C4-2B (cell line): ENCODE measurements at regions not wholly inside any gene's neighbourhood (a gene's known extent, or its start where the extent isn't known, plus 50 kb on each side); places are given as distances from the start of the nearest gene placed in this dataset.

Experiments
- CTCF ChIP-seq: fragments of 450-650 bp; conservative IDR thresholded peaks from 2 replicates; pipeline ENCODE4 v1.5.1; 2017; ENCODE audit warnings: mild to moderate bottlenecking
- ZFX ChIP-seq: fragments of 450-650 bp; IDR thresholded peaks from 2 replicates; pipeline ENCODE4 v1.6.1; 2017

DNA sequence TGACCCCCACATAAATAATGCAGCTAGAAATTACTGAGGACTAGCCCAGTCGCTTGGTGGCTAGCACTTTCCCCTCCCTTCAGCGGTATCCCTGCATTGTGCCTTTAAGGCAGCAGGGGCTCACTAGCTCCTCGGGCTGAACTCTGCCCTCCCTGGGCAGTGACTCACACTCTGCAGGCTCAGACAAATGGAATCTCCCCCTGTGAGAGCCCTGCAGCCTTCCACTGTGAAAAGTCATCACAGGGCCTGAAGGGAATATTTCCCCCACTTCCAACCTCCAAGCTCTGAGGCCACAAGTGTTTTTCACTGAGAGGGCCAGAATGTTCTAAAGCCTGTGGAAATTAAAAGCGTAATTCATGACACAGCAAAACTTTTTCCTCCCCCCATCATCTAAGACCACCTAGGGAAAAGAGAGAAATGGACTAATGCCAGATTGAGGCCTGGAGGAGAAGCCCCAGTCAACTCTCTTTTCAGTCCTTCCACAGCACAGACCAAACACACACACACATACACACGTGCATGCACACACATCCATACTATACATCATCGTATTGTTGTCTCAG is 93.6 kb upstream of the COL1A2 start:
- no peak for TF ChIP-seq CTCF
- no peak for TF ChIP-seq ZFX
